K562 (cell line): ENCODE measurements at regions not wholly inside any gene's neighbourhood (a gene's known extent, or its start where the extent isn't known, plus 50 kb on each side); places are given as distances from the start of the nearest gene placed in this dataset.

Source experiments
- ATAC-seq: fragments of 200-7000 bp; cut with Tn5 transposase; 3 replicates; pipeline ENCODE4 v1.9.1; 2020; ENCODE audit warnings: moderate library complexity
- BruUV-seq: library from RNA; stranded (reverse); fragments of 400-500 nt; replicated peaks from 2 replicates; lab custom pipeline; 2021; lab: Mats Ljungman, UMichigan
- CTCF ChIA-PET: fragments of 300-600 bp; formaldehyde crosslinking; extraction: SDS; loops from one replicate; lab custom pipeline; 2021; ENCODE audit warnings: low intra/inter-chr PET ratio; lab: Yijun Ruan, JAX
- POLR2A ChIA-PET: fragments of 300-600, 350-650 bp; sonication (Branson Sonifier 250); formaldehyde crosslinking; extraction: SDS; loops from one replicate; lab custom pipeline; 2021; ENCODE audit warnings: antibody characterized with exemption, inconsistent platforms; lab: Yijun Ruan, JAX
- DNase-seq, 4 experiments: peaks; one replicate each; pipeline versions ENCODE4 v3.0.0 to v3.0.0-alpha.2; 2011 to 2018; ENCODE audit warnings: low spot score in 3 of 4, mixed read lengths in 3 of 4; ENCODE audit errors: extremely low read depth in 1 of 4
- FAIRE-seq: peaks from 2 replicates; lab custom pipeline; 2011; peaks lifted over from hg19 to GRCh38; lab: Jason Lieb, UNC
- H2AFZ ChIP-seq: 2 replicates; pipeline ENCODE4 v1.6.0; 2011; ENCODE audit warnings: low read depth, low read length, control low read depth, inconsistent platforms
- H3K27ac ChIP-seq: fragments of 200-600 bp; 3 replicates; pipeline ENCODE4 v1.8.0; 2011; ENCODE audit warnings: low read depth, mild to moderate bottlenecking, control low read depth, inconsistent platforms, low read length, moderate library complexity, mixed read lengths; ENCODE audit errors: extremely low read depth
- H3K27me3 ChIP-seq, 2 experiments: fragments of 300-600 bp in 1 of 2; 2 replicates in 1 of 2; 3 replicates in 1 of 2; pipeline versions ENCODE4 v1.6.0 to v1.8.0; 2011; ENCODE audit warnings: inconsistent platforms in 2 of 2, low read length in 2 of 2, mild to moderate bottlenecking in 1 of 2, mixed read lengths in 1 of 2, moderate library complexity in 1 of 2; ENCODE audit not compliant: control insufficient read depth in 2 of 2, insufficient read depth in 2 of 2
- H3K36me3 ChIP-seq: fragments of 300-600 bp; 3 replicates; pipeline ENCODE4 v1.8.0; 2011; ENCODE audit warnings: mild to moderate bottlenecking, low read length, inconsistent platforms; ENCODE audit not compliant: control insufficient read depth, insufficient read depth
- H3K4me1 ChIP-seq, 2 experiments: fragments of 200-600 bp in 1 of 2; replicated peaks in 1 of 2; 2 replicates in 1 of 2; 3 replicates in 1 of 2; pipeline versions ENCODE4 v1.5.1 to v1.8.0; 2011; ENCODE audit warnings: inconsistent platforms in 2 of 2, low read length in 2 of 2, mild to moderate bottlenecking in 1 of 2, mixed read lengths in 1 of 2, moderate library complexity in 1 of 2; ENCODE audit not compliant: control insufficient read depth in 2 of 2, insufficient read depth in 2 of 2
- H3K4me2 ChIP-seq: 2 replicates; pipeline ENCODE4 v1.6.1; 2011; ENCODE audit warnings: low read length, control low read depth, inconsistent platforms, mixed read lengths; ENCODE audit not compliant: insufficient read depth
- H3K4me3 ChIP-seq: fragments of 200-600 bp; sonication (generic), shearing (Covaris generic); 2 replicates; pipeline ENCODE4 v1.5.1; 2016; ENCODE audit warnings: control low read depth, inconsistent platforms
- H3K79me2 ChIP-seq: fragments of 200-600 bp; 3 replicates; pipeline ENCODE4 v1.8.0; 2011; ENCODE audit warnings: low read length, inconsistent platforms; ENCODE audit not compliant: control insufficient read depth, insufficient read depth
- H3K9ac ChIP-seq, 2 experiments: 2 replicates each; pipeline versions ENCODE4 v1.6.0 to v1.6.1; 2011; ENCODE audit warnings: low read depth in 2 of 2, low read length in 2 of 2, control low read depth in 1 of 2, inconsistent platforms in 1 of 2, mild to moderate bottlenecking in 1 of 2, mixed read lengths in 1 of 2; ENCODE audit not compliant: insufficient read depth in 1 of 2
- H3K9me1 ChIP-seq: one replicate; pipeline ENCODE4 v1.6.0; 2011; ENCODE audit warnings: inconsistent platforms, mild to moderate bottlenecking, low read length, moderate library complexity; ENCODE audit not compliant: control insufficient read depth, insufficient read depth
- H3K9me3 ChIP-seq: replicated peaks from 2 replicates; pipeline ENCODE4 v1.5.1; 2011; ENCODE audit warnings: low read depth, low read length, inconsistent platforms; ENCODE audit not compliant: control insufficient read depth, insufficient read depth
- H4K20me1 ChIP-seq: replicated peaks from 2 replicates; pipeline ENCODE4 v1.6.1; 2011; ENCODE audit warnings: low read length, inconsistent platforms, mixed read lengths; ENCODE audit not compliant: control insufficient read depth, insufficient read depth
- ASH1L ChIP-seq: fragments of 450-650 bp; IDR thresholded peaks from 2 replicates; pipeline ENCODE4 v1.6.1; 2018; ENCODE audit warnings: borderline replicate concordance, mild to moderate bottlenecking, low read depth; ENCODE audit not compliant: partially characterized antibody
- GATA2 ChIP-seq: sonication (generic); formaldehyde crosslinking; IDR thresholded peaks from 2 replicates; pipeline ENCODE4 v1.4.0; 2020; ENCODE audit warnings: mild to moderate bottlenecking, missing genetic modification reagents
- HDAC6 ChIP-seq: IDR thresholded peaks from 2 replicates; pipeline ENCODE4 v1.6.1; 2012; ENCODE audit warnings: low read depth, mild to moderate bottlenecking, control low read depth, inconsistent platforms, low read length, moderate library complexity
- JUNB ChIP-seq: fragments of 450-650 bp; formaldehyde crosslinking; conservative IDR thresholded peaks from 2 replicates; pipeline ENCODE4 v1.4.0; 2020; ENCODE audit warnings: mild to moderate bottlenecking
- PML ChIP-seq: IDR thresholded peaks from 2 replicates; pipeline ENCODE4 v1.6.1; 2012; ENCODE audit warnings: low read length, inconsistent platforms
- POLR2G ChIP-seq: fragments of 200-400 bp; formaldehyde crosslinking; IDR thresholded peaks from 2 replicates; pipeline ENCODE4 v1.6.1; 2017; ENCODE audit warnings: low read depth, mild to moderate bottlenecking, antibody characterized with exemption, low read length, moderate library complexity
- RFX5 ChIP-seq: IDR thresholded peaks from 2 replicates; pipeline ENCODE4 v1.6.1; 2011; ENCODE audit warnings: low read depth, mild to moderate bottlenecking, improper control_type of control experiment, low read length
- SAFB2 ChIP-seq: fragments of 200-400 bp; formaldehyde crosslinking; IDR thresholded peaks from 2 replicates; pipeline ENCODE4 v1.6.1; 2018; ENCODE audit warnings: borderline replicate concordance, low read length, low read depth, moderate library complexity; ENCODE audit not compliant: severe bottlenecking
- SIX5 ChIP-seq, 2 experiments: IDR thresholded peaks; 2 replicates each; pipeline ENCODE4 v1.6.1; 2011; ENCODE audit warnings: low read length in 2 of 2, borderline replicate concordance in 1 of 2, low read depth in 1 of 2, mild to moderate bottlenecking in 1 of 2, moderate library complexity in 1 of 2; ENCODE audit not compliant: insufficient read depth in 1 of 2
- TCF3 ChIP-seq: sonication (generic); formaldehyde crosslinking; IDR thresholded peaks from 2 replicates; pipeline ENCODE4 v1.4.0; 2020; ENCODE audit warnings: mild to moderate bottlenecking, missing genetic modification reagents
- ZC3H8 ChIP-seq: fragments of 450-650 bp; IDR thresholded peaks from 2 replicates; pipeline ENCODE4 v1.6.1; 2017
- ZNF165 ChIP-seq: fragments of 250-450 bp; sonication (Bioruptor Pico); IDR thresholded peaks from 2 replicates; pipeline ENCODE4 v1.4.0; 2020; ENCODE audit warnings: borderline replicate concordance
- ZSCAN29 ChIP-seq: fragments of 450-650 bp; IDR thresholded peaks from 2 replicates; pipeline ENCODE4 v1.6.1; 2017
- in situ Hi-C: fragments of 300-500 bp; cut with MboI; formaldehyde crosslinking; loops from 4 replicates; pipeline ENCODE4 v1.15.0; 2018; ENCODE audit warnings: inconsistent platforms, mixed read lengths
- intact Hi-C: fragments of 100-400 bp; cut with micrococcal nuclease; formaldehyde crosslinking; loops from 2 replicates; pipeline ENCODE4 v1.14.2; 2022
- TF ChIP-seq, protein P1 (sequence below), 2 experiments: IDR thresholded peaks in 1 of 2; conservative IDR thresholded peaks in 1 of 2; 2 replicates each; pipeline ENCODE4 v1.6.1; 2016; ENCODE audit warnings: low read depth in 2 of 2, mild to moderate bottlenecking in 1 of 2, missing compliant biosample characterization in 1 of 2, missing genetic modification characterization in 1 of 2, moderate library complexity in 1 of 2

- TF ChIP-seq ASH1L (no peak), HDAC6 (no peak), TCF3 (CRISPR knock-in tag) (no peak), SAFB2 (no peak), PML (no peak)
Measured at GRCh38 chr2:240277807-240278522, 137.5 kb upstream of the OTOS start (continued).

DNA sequence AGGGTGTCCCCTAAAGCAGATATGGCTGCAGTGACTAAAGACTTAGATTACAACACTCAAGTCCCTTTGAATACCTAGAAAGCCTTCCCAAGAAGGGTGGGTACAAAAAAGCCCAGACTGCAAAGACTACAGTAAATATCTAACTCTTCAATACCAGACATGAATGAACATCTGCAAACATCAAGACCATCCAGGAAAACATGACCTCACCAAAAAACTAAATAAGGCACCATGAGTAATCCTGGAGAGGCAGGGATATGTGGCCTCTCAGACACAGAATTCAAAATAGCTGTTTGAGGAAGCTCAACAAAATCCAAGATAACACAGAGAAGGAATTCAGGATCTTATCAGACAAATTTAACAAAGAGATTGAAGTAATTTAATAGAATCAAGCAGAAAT lies 138.2 kb upstream of the OTOS start:
- Histone ChIP-seq H3K36me3 (no peaks in the 10 kb centered on the region), H2AFZ (no peak overlapping the region), H3K9ac (no peak overlapping the region), H3K27me3 (no peaks in the 10 kb centered on the region; a peak in 1 of 5 replicates), H3K9me3 (no peaks in the 10 kb centered on the region), H3K4me3 (no peak overlapping the region), H3K27ac (no peak overlapping the region), H3K79me2 (no peaks in the 10 kb centered on the region), H3K9me1 (no peaks in the 10 kb centered on the region), H3K4me1 (no peaks in the 10 kb centered on the region), H4K20me1 (no peaks in the 10 kb centered on the region), H3K4me2 (no peak overlapping the region)
- BruUV-seq, result no TSS peak
- in situ Hi-C loops, result no loop called here
- POLR2A ChIA-PET, result no interaction called here
- ATAC-seq (no peak), FAIRE-seq (no peak), DNase-seq (no peak)
- CTCF ChIA-PET, result no interaction called here
- intact Hi-C loops, result no loop called here
- no peak for TF ChIP-seq ZNF165
- no peak for TF ChIP-seq POLR2G
- no peak for TF ChIP-seq TCF3 (CRISPR knock-in tag)
- TF ChIP-seq JUNB (CRISPR knock-in tag), result no peak
- TF ChIP-seq ZC3H8, result no peak
- no peak for TF ChIP-seq SIX5 (IDR thresholded peaks at IDR 0.05; ENCODE audit: borderline replicate concordance in 1 of 2, insufficient read depth in 1 of 2, low read depth in 1 of 2, low read length in 2 of 2)
- no peak for TF ChIP-seq GATA2 (CRISPR knock-in tag)
- TF ChIP-seq RFX5, result no peak
- no peak for TF ChIP-seq ZSCAN29
- TF ChIP-seq, protein P1, sequence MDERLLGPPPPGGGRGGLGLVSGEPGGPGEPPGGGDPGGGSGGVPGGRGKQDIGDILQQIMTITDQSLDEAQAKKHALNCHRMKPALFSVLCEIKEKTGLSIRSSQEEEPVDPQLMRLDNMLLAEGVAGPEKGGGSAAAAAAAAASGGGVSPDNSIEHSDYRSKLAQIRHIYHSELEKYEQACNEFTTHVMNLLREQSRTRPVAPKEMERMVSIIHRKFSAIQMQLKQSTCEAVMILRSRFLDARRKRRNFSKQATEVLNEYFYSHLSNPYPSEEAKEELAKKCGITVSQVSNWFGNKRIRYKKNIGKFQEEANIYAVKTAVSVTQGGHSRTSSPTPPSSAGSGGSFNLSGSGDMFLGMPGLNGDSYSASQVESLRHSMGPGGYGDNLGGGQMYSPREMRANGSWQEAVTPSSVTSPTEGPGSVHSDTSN (CRISPR knock-in tag; IDR thresholded peaks at IDR 0.05; ENCODE audit: low read depth), result no peak
- TF ChIP-seq, protein P1 (tag; conservative IDR thresholded peaks at IDR 0.05; ENCODE audit: low read depth), result no peak
- TF ChIP-seq, all 486 proteins: peak for 0
